ENCODE measurements at regions not wholly inside any gene's neighbourhood (a gene's known extent, or its start where the extent isn't known, plus 50 kb on each side); places are given as distances from the start of the nearest gene placed in this dataset.

GRCh38 chr3:188080091-188080490 is 73.9 kb upstream of the LPP start:
- no peak overlapping the region for H3K14ac ChIP-seq (replicated peaks; ENCODE audit: low read depth, low read length)
- no peak overlapping the region for H3K4me3 ChIP-seq (ENCODE audit: insufficient read depth, low read depth, low read length)
- peaks cover 2% of the 10 kb centered on the region for H3K4me1 ChIP-seq (ENCODE audit: control insufficient read depth, insufficient read depth, low read length)
- H2AK9ac ChIP-seq (replicated peaks; ENCODE audit: low read depth, low read length, poor library complexity), result no peak overlapping the region
- no peak overlapping the region for H4K5ac ChIP-seq (ENCODE audit: low read depth, low read length)
- H3K9me3 ChIP-seq (ENCODE audit: control insufficient read depth, insufficient read depth, low read length), result no peaks in the 10 kb centered on the region
- no peak overlapping the region for H4K91ac ChIP-seq (ENCODE audit: insufficient read depth, low read depth, low read length)
- H2BK120ac ChIP-seq (ENCODE audit: low read depth, low read length), result no peak overlapping the region
- no TSS peak for BruUV-seq (replicated peaks)
- CTCF ChIA-PET, result no interaction called here
- ATAC-seq (ENCODE audit: low read depth) (no peak), DNase-seq (no peak)
- H3K18ac ChIP-seq (ENCODE audit: low read depth, low read length), result no peak overlapping the region
- H3K9ac ChIP-seq (ENCODE audit: low read depth, low read length), result no peak overlapping the region
- no peak overlapping the region for H2BK20ac ChIP-seq (ENCODE audit: low read depth, low read length)
- H3K27me3 ChIP-seq (ENCODE audit: control insufficient read depth, insufficient read depth, low read length), result no peaks in the 10 kb centered on the region
- H3K9me1 ChIP-seq (ENCODE audit: insufficient read depth, low read length), result no peaks in the 10 kb centered on the region
- H3K27ac ChIP-seq (ENCODE audit: insufficient read depth, low read length), result no peak overlapping the region
- no peaks in the 10 kb centered on the region for H3K79me1 ChIP-seq (ENCODE audit: low read depth in 1 of 2, low read length in 2 of 2)
- POLR2A ChIA-PET (ENCODE audit: unreplicated experiment), result no interaction called here
- intact Hi-C loops (cut with micrococcal nuclease) (no loop called here), dilution Hi-C loops (cut with HindIII; ENCODE audit: low sequenced_read_pairs, unreplicated experiment) (no loop called here), in situ Hi-C loops (cut with MboI; ENCODE audit: low sequenced_read_pairs) (no loop called here)
- no peak overlapping the region for H3K4me2 ChIP-seq (ENCODE audit: low read depth, low read length)
- H3K36me3 ChIP-seq (ENCODE audit: control insufficient read depth, insufficient read depth, low read length), result no peaks in the 10 kb centered on the region
- TF ChIP-seq CTCF (conservative IDR thresholded peaks at IDR 0.05; ENCODE audit: low read depth, low read length), result no peak
- TF ChIP-seq SMC3 (IDR thresholded peaks at IDR 0.05; ENCODE audit: low read depth, low read length), result no peak
- no peak for TF ChIP-seq MXI1 (IDR thresholded peaks at IDR 0.05; ENCODE audit: borderline replicate concordance, low read depth, low read length)
- no peak for TF ChIP-seq RFX5 (IDR thresholded peaks at IDR 0.05; ENCODE audit: low read depth, low read length)
- TF ChIP-seq NFE2L2 (IDR thresholded peaks at IDR 0.05; ENCODE audit: low read depth, low read length), result no peak
- TF ChIP-seq FOS (IDR thresholded peaks at IDR 0.05; ENCODE audit: low read depth, low read length), result no peak
- TF ChIP-seq ELK1 (IDR thresholded peaks at IDR 0.05; ENCODE audit: borderline replicate concordance, low read depth, low read length), result no peak
- TF ChIP-seq MAFK (IDR thresholded peaks at IDR 0.05; ENCODE audit: low read depth, low read length), result no peak
- TF ChIP-seq RAD21 (IDR thresholded peaks at IDR 0.05; ENCODE audit: low read length), result no peak
- TF ChIP-seq USF2 (IDR thresholded peaks at IDR 0.05; ENCODE audit: low read depth, low read length), result no peak
- TF ChIP-seq MAZ (IDR thresholded peaks at IDR 0.05; ENCODE audit: borderline replicate concordance, low read depth, low read length), result no peak
- no peak for TF ChIP-seq CHD1 (IDR thresholded peaks at IDR 0.05; ENCODE audit: low read depth, low read length)
- no peak for TF ChIP-seq RCOR1 (IDR thresholded peaks at IDR 0.05; ENCODE audit: insufficient replicate concordance, low read length)
- TF ChIP-seq CEBPB (IDR thresholded peaks at IDR 0.05; ENCODE audit: low read depth, low read length), result no peak
- no peak for TF ChIP-seq POLR2A (IDR thresholded peaks at IDR 0.05; ENCODE audit: low read depth, low read length)
- no peak overlapping the region for H3K56ac ChIP-seq (ENCODE audit: extremely low read depth, insufficient read depth, low read length)
- H2BK15ac ChIP-seq (ENCODE audit: low read depth, low read length), result no peak overlapping the region
- no peak overlapping the region for H2BK5ac ChIP-seq (ENCODE audit: low read depth, low read length, poor library complexity, severe bottlenecking)
- no peak overlapping the region for H4K8ac ChIP-seq (ENCODE audit: low read depth in 2 of 2, low read length in 2 of 2)
- H2AK5ac ChIP-seq (ENCODE audit: low read depth, low read length), result no peak overlapping the region
- H2AFZ ChIP-seq (replicated peaks; ENCODE audit: low read length, poor library complexity), result no peak overlapping the region
- no peaks in the 10 kb centered on the region for H4K20me1 ChIP-seq (ENCODE audit: insufficient read depth, low read length)
- no peak overlapping the region for H3K23ac ChIP-seq (ENCODE audit: low read depth, low read length)
- WGBS, 2 experiments (ENCODE audit: extremely low coverage in 2 of 2, insufficient read length in 1 of 2), result no CpG with 5 or more reads among the region's 2 CpGs
- H3K4ac ChIP-seq (ENCODE audit: low read depth, low read length), result no peak overlapping the region

All from IMR-90 (cell line).